ENCODE measurements at regions not wholly inside any gene's neighbourhood (a gene's known extent, or its start where the extent isn't known, plus 50 kb on each side); places are given as distances from the start of the nearest gene placed in this dataset.

GRCh38 chr2:221129657-221130056, 442.4 kb downstream of the EPHA4 start:
- H3K27me3 ChIP-seq (ENCODE audit: control insufficient read depth, insufficient read depth, low read length), result no peaks in the 10 kb centered on the region

GRCh38 chr2:221130431-221130830, 441.7 kb downstream of the EPHA4 start:
- Histone ChIP-seq H3K36me3 (ENCODE audit: control insufficient read depth, insufficient read depth, low read length) (no peaks in the 10 kb centered on the region), H3K4me3 (ENCODE audit: low read depth, low read length) (no peak overlapping the region), H3K27me3 (ENCODE audit: control insufficient read depth, insufficient read depth, low read length) (no peaks in the 10 kb centered on the region)
- TF ChIP-seq CTCF (IDR thresholded peaks at IDR 0.05; ENCODE audit: insufficient read depth, low read length, poor library complexity, severe bottlenecking), result no peak
- no peak for DNase-seq (ENCODE audit: low read depth)

More at GRCh38 chr2:221129657-221130056, 442.4 kb downstream of the EPHA4 start:
- no peak for DNase-seq (ENCODE audit: low read depth)
- no peaks in the 10 kb centered on the region for H3K36me3 ChIP-seq (ENCODE audit: control insufficient read depth, insufficient read depth, low read length)
- TF ChIP-seq CTCF (IDR thresholded peaks at IDR 0.05; ENCODE audit: insufficient read depth, low read length, poor library complexity, severe bottlenecking), result no peak
- H3K4me3 ChIP-seq (ENCODE audit: low read depth, low read length), result no peak overlapping the region

GRCh38 chr2:221133941-221134340, 438.2 kb downstream of the EPHA4 start:
- Histone ChIP-seq H3K4me3 (ENCODE audit: low read depth, low read length) (no peak overlapping the region), H3K27me3 (ENCODE audit: control insufficient read depth, insufficient read depth, low read length) (no peaks in the 10 kb centered on the region), H3K36me3 (ENCODE audit: control insufficient read depth, insufficient read depth, low read length) (no peaks in the 10 kb centered on the region)
- no peak for DNase-seq (ENCODE audit: low read depth)
- TF ChIP-seq CTCF (IDR thresholded peaks at IDR 0.05; ENCODE audit: insufficient read depth, low read length, poor library complexity, severe bottlenecking), result no peak

- TF ChIP-seq CTCF (IDR thresholded peaks at IDR 0.05; ENCODE audit: insufficient read depth, low read length, poor library complexity, severe bottlenecking), result no peak
- DNase-seq (ENCODE audit: low read depth), result no peak
- no peaks in the 10 kb centered on the region for H3K27me3 ChIP-seq (ENCODE audit: control insufficient read depth, insufficient read depth, low read length)
- no peak overlapping the region for H3K4me3 ChIP-seq (ENCODE audit: low read depth, low read length)
- H3K36me3 ChIP-seq (ENCODE audit: control insufficient read depth, insufficient read depth, low read length), result no peaks in the 10 kb centered on the region
Observed at GRCh38 chr2:221134718-221135117, 437.4 kb downstream of the EPHA4 start.

GRCh38 chr2:221135699-221136098, 436.4 kb downstream of the EPHA4 start:
- DNase-seq (ENCODE audit: low read depth), result no peak
- no peak for TF ChIP-seq CTCF (IDR thresholded peaks at IDR 0.05; ENCODE audit: insufficient read depth, low read length, poor library complexity, severe bottlenecking)
- Histone ChIP-seq H3K4me3 (ENCODE audit: low read depth, low read length) (no peak overlapping the region), H3K27me3 (ENCODE audit: control insufficient read depth, insufficient read depth, low read length) (no peaks in the 10 kb centered on the region), H3K36me3 (ENCODE audit: control insufficient read depth, insufficient read depth, low read length) (no peaks in the 10 kb centered on the region)

GRCh38 chr2:221137385-221137784, 434.7 kb downstream of the EPHA4 start:
- no peak for TF ChIP-seq CTCF (IDR thresholded peaks at IDR 0.05; ENCODE audit: insufficient read depth, low read length, poor library complexity, severe bottlenecking)
- DNase-seq (ENCODE audit: low read depth), result no peak
- Histone ChIP-seq H3K4me3 (ENCODE audit: low read depth, low read length) (no peak overlapping the region), H3K27me3 (ENCODE audit: control insufficient read depth, insufficient read depth, low read length) (no peaks in the 10 kb centered on the region), H3K36me3 (ENCODE audit: control insufficient read depth, insufficient read depth, low read length) (no peaks in the 10 kb centered on the region)

All from kidney epithelial cell (primary cell).